Prostate gland (tissue), 2 donors: ENCODE measurements at regions not wholly inside any gene's neighbourhood (a gene's known extent, or its start where the extent isn't known, plus 50 kb on each side); places are given as distances from the start of the nearest gene placed in this dataset.

Experiments
- DNase-seq: peaks from one replicate; pipeline ENCODE4 v3.0.0-alpha.2; 2019; ENCODE audit warnings: low spot score
- H3K27ac ChIP-seq, 2 donors: fragments of 200-600 bp; sonication (generic); 2 replicates each; pipeline ENCODE4 v1.5.1; 2017 to 2019
- H3K27me3 ChIP-seq: fragments of 200-600 bp; sonication (generic); replicated peaks from 2 replicates; pipeline ENCODE4 v1.5.1; 2019; ENCODE audit not compliant: insufficient read depth
- H3K36me3 ChIP-seq, 2 donors: fragments of 200-600 bp; sonication (generic); 1 replicate in 1 of 2; 2 replicates in 1 of 2; pipeline versions ENCODE4 v1.5.1 to v1.8.1; 2017 to 2019
- H3K4me1 ChIP-seq: fragments of 200-600 bp; sonication (generic); replicated peaks from 2 replicates; pipeline ENCODE4 v1.5.1; 2019
- H3K4me3 ChIP-seq, 2 donors: fragments of 200-600 bp; sonication (generic); 2 replicates each; pipeline ENCODE4 v1.5.1; 2017 to 2019
- H3K9me3 ChIP-seq: fragments of 200-600 bp; sonication (generic); 2 replicates; pipeline ENCODE4 v1.5.1; 2017
- POLR2A ChIP-seq: fragments of 450-650 bp; IDR thresholded peaks from one replicate; pipeline ENCODE4 v1.6.1; 2016; ENCODE audit warnings: antibody characterized with exemption, mild to moderate bottlenecking
- POLR2AphosphoS5 ChIP-seq: sonication (generic); formaldehyde crosslinking; IDR thresholded peaks from one replicate; pipeline ENCODE4 v1.6.1; 2017; ENCODE audit warnings: antibody characterized with exemption
- WGBS: methylation state at CpG from one replicate; pipeline ENCODE4 v1.1.5; 2018; 5-methylcytosine and 5-hydroxymethylcytosine counted together
- intact Hi-C: fragments of 100-400 bp; cut with DNase I; formaldehyde crosslinking; loops from one replicate; pipeline ENCODE4 v1.14.2; 2022
- TF ChIP-seq, protein P1 (sequence below), 4 experiments: fragments of 200-600 bp in 2 of 4; fragments of 450-650 bp in 2 of 4; sonication (generic) in 2 of 4; IDR thresholded peaks; 1 replicate in 3 of 4; 2 replicates in 1 of 4; pipeline ENCODE4 v1.5.1; 2016 to 2019; ENCODE audit warnings: antibody characterized with exemption in 4 of 4, mild to moderate bottlenecking in 2 of 4, moderate library complexity in 2 of 4

DNA sequence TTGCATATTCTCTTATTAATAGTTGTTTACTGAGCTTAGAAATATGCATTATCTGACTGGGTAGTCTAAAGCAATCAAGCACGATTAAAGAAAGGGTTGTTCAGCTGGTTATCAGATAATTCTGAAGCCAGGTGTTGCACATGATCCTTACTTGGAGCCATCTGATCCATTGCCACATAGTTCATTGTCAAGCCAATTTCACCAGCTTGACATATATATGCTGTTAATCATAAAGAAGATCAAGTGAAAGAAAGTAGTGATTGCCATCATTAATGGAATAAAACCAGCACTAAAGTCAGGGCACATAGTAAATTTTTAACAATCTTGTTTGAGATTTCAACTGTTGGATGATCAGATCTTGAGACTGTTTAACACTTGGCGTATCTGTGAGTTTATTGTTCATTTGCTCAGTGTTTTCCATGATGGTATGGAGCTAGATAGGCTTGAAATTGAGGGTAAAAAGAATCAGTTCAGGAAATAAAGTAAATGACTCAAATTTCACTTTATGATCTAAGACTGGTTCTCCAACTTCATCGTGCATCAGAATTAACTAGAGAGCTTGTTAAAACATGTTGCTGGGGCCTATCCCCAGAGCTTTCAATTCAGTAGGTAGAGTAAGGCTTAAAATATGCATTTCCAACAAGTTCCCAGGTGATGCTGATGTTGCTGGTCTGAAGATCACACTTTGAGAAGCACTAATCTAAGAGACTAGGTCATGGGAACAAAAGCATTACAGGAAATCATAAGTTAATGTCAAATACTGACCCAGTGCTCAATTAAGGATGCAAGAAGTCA, 539.6 kb downstream of the SATB2 start:
- H3K27ac ChIP-seq: no peak overlapping the region
- intact Hi-C loops: no loop called here
- H3K9me3 ChIP-seq: no peaks in the 10 kb centered on the region
- 37% methylated on average over 3 of the region's 3 CpGs for WGBS
- no peaks in the 10 kb centered on the region for H3K27me3 ChIP-seq
- H3K4me3 ChIP-seq: no peak overlapping the region
- TF ChIP-seq POLR2A: no peak
- no peak for TF ChIP-seq POLR2AphosphoS5
- TF ChIP-seq, protein P1, sequence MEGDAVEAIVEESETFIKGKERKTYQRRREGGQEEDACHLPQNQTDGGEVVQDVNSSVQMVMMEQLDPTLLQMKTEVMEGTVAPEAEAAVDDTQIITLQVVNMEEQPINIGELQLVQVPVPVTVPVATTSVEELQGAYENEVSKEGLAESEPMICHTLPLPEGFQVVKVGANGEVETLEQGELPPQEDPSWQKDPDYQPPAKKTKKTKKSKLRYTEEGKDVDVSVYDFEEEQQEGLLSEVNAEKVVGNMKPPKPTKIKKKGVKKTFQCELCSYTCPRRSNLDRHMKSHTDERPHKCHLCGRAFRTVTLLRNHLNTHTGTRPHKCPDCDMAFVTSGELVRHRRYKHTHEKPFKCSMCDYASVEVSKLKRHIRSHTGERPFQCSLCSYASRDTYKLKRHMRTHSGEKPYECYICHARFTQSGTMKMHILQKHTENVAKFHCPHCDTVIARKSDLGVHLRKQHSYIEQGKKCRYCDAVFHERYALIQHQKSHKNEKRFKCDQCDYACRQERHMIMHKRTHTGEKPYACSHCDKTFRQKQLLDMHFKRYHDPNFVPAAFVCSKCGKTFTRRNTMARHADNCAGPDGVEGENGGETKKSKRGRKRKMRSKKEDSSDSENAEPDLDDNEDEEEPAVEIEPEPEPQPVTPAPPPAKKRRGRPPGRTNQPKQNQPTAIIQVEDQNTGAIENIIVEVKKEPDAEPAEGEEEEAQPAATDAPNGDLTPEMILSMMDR (IDR thresholded peaks at IDR 0.05): no peak
- DNase-seq: no peak
- H3K36me3 ChIP-seq: no peaks in the 10 kb centered on the region
- H3K4me1 ChIP-seq: no peaks in the 10 kb centered on the region

DNA sequence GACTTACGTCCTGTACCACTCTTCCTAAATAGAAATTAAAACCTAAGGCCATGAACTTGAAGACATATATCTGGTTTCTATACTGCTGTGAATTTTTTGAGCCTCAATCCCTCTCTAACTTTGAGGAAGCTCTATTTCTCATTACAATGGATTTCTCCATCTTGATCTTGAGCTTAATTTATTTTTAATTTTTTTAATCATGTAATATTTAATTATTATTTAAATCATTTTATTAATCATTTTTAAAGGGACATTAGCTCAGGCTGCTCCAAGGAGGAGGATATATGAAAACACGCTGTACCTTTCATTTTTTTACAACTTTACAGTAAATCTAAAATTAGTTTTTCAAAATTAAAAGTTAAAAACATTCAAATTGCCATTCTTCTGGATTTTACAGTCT, 540.5 kb downstream of the SATB2 start:
- intact Hi-C loops: no loop called here
- TF ChIP-seq POLR2A (no peak), POLR2AphosphoS5 (no peak)
- TF ChIP-seq, protein P1 (IDR thresholded peaks at IDR 0.05): no peak
- 90% methylated on average over 2 of the region's 2 CpGs for WGBS

GRCh38 chr2:198916548-198917080, 541.1 kb downstream of the SATB2 start:
- intact Hi-C loops: no loop called here
- TF ChIP-seq POLR2AphosphoS5: no peak
- H3K4me1 ChIP-seq: no peaks in the 10 kb centered on the region
- H3K36me3 ChIP-seq: no peaks in the 10 kb centered on the region
- no peak overlapping the region for H3K27ac ChIP-seq
- no peaks in the 10 kb centered on the region for H3K27me3 ChIP-seq
- H3K4me3 ChIP-seq: no peak overlapping the region
- 78% methylated on average over 6 of the region's 6 CpGs for WGBS
- H3K9me3 ChIP-seq: no peaks in the 10 kb centered on the region
- no peak for DNase-seq

More for the DNA sequence above, 540.5 kb downstream of the SATB2 start:
- Histone ChIP-seq H3K4me3 (no peak overlapping the region), H3K27ac (no peak overlapping the region), H3K27me3 (no peaks in the 10 kb centered on the region), H3K36me3 (no peaks in the 10 kb centered on the region), H3K4me1 (no peaks in the 10 kb centered on the region), H3K9me3 (no peaks in the 10 kb centered on the region)
- no peak for DNase-seq

DNA sequence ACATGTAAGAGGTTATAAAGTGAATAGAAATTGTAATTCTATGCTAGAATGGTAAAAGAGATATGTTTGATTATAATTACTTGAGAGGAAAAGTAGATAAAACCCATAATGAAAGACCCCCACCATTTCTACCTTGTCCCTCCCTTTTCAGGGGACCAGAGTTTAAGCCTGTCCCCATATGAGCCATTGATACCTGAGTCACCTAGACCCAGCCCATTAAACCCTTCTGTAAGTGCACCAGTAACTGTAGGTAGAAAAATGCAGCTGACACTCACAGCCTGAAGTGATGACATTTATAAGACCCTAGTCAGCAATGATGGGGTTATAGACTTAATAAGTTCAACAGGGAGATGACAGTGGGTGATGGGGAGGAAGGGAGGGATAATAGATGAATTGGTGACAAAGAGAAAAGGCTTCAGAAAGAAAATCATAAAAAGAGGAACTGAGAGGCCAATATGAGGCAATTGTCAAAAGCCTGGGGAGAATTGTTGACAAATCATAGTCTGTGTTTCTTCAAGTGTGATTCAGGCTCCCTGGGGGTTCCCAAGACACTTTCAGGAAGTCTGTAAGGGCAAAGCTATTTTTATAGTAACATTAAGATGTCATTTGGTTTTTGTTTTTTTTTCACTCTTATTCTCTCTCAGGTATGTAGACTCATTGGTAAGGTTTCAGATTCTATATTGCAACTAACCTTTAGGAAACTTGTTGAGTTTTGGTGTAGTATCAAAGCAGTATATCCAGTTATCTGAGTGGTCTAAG, 544.2 kb downstream of the SATB2 start:
- TF ChIP-seq POLR2A (no peak), POLR2AphosphoS5 (no peak)
- TF ChIP-seq, protein P1 (IDR thresholded peaks at IDR 0.05): no peak
- intact Hi-C loops: no loop called here

GRCh38 chr2:198909525-198910267, 548.0 kb downstream of the SATB2 start:
- H3K27ac ChIP-seq: no peak overlapping the region
- H3K27me3 ChIP-seq: no peaks in the 10 kb centered on the region
- intact Hi-C loops: no loop called here
- no peaks in the 10 kb centered on the region for H3K36me3 ChIP-seq
- no peaks in the 10 kb centered on the region for H3K4me1 ChIP-seq
- TF ChIP-seq POLR2A: no peak
- TF ChIP-seq POLR2AphosphoS5: no peak
- TF ChIP-seq, protein P1 (IDR thresholded peaks at IDR 0.05): no peak
- 91% methylated on average over 2 of the region's 2 CpGs for WGBS
- no peak for DNase-seq
- no peaks in the 10 kb centered on the region for H3K9me3 ChIP-seq
- no peak overlapping the region for H3K4me3 ChIP-seq

More for the DNA sequence above, 544.2 kb downstream of the SATB2 start:
- no peaks in the 10 kb centered on the region for H3K4me1 ChIP-seq
- DNase-seq: no peak
- no peaks in the 10 kb centered on the region for H3K9me3 ChIP-seq
- no peaks in the 10 kb centered on the region for H3K36me3 ChIP-seq
- H3K4me3 ChIP-seq: no peak overlapping the region
- H3K27ac ChIP-seq: no peak overlapping the region
- H3K27me3 ChIP-seq: no peaks in the 10 kb centered on the region
